HG03103 (cell line): ENCODE measurements at regions not wholly inside any gene's neighbourhood (a gene's known extent, or its start where the extent isn't known, plus 50 kb on each side); places are given as distances from the start of the nearest gene placed in this dataset.

ENCODE experiments used
- ATAC-seq: cut with Tn5 transposase; IDR thresholded peaks from one replicate; pipeline ENCODE4 v1.9.1; 2021; ENCODE audit warnings: low read depth; ENCODE audit not compliant: unreplicated experiment

DNA sequence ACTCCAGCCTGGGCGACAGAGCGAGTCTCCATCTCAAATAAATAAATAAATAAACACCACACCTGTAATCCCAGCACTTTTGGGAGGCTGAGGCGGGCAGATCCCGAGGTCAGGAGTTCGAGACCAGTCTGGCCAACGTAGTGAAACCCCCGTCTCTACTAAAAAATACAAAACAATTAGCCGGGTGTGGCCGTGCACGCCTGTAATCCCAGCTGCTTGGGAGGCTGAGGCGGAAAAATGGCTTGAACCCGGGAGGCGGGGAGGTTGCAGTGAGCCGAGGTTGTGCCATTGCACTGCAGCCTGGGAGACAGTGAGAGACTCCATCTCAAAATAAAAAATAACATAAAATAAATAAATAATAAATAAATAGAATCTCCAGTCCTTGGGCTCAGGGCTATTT is 185.8 kb downstream of the SHOX start:
- ATAC-seq, result no peak

DNA sequence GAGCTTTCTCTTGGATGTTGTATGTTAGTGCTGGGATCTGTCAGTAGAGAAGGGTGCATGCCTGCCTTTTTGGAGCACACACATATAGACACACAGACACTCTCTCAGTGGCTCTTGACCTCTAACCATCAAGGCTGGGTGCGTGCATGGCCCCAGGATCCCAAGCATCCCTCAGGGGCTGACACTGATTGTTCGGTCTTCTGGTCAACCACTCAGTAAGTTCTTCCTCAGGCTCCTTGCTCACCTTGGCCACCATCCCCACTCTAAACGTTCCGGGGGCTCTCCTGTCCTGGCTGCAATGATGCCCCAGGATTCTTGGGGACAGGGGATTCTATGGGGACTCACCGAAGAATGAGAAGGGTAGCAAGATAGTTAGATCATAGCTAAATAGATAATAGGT is 179.6 kb downstream of the SHOX start:
- ATAC-seq, result no peak

DNA sequence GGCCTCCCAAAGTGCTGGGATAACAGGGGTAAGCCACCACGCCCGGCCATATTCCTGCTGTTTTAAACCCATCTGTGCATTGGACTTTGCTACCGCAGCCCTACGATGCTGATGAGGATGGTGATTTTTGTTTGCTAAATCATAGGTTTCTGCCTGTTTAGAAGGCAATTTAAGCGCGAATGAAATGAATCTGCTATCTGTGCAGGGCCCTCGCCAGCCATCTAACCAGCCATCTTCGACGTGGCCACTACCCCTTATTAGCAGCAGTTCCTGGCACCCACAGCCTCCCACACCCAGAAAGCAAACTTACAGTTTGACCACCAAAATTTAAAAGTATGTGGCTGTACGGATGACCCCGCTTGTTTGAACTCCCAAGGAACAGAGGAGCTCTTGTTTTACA is 178.5 kb downstream of the SHOX start:
- no peak for ATAC-seq

DNA sequence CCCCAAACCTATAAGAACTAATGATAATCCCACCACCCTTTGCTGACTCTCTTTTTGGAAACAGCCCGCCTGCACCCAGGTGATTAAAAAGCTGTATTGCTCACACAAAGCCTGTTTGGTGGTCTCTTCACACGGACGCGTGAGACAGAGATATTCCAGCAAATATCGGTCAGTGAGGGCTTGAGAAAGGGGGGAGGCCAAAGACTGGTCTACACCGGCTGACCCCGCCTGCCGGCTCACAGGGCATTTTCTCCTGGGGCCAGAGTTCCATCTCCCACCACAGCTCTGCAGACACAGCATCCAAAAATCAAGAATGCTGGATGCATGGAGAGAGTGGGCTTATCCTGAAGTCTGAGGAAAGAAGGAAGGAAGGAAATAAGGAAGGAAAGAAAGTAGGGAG is 176.0 kb downstream of the SHOX start:
- no peak for ATAC-seq

DNA sequence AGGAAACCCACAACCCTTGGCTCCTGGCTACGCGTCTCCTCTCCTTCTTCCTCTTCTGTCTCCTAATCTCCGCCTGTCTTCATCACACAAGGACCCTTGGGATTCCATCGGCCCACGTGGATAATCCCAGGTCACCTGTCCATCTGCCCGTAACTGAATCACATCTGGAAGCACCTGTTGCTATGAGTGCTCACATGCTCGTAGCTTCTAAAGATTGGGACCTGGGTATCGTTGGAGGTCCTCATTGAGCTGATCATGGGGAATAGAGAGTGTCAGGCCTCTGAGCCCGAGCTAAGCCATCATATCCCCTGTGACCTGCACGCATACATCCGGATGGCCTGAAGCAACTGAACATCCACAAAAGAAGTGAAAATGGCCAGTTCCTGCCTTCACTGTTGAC is 175.4 kb downstream of the SHOX start:
- ATAC-seq, result no peak

DNA sequence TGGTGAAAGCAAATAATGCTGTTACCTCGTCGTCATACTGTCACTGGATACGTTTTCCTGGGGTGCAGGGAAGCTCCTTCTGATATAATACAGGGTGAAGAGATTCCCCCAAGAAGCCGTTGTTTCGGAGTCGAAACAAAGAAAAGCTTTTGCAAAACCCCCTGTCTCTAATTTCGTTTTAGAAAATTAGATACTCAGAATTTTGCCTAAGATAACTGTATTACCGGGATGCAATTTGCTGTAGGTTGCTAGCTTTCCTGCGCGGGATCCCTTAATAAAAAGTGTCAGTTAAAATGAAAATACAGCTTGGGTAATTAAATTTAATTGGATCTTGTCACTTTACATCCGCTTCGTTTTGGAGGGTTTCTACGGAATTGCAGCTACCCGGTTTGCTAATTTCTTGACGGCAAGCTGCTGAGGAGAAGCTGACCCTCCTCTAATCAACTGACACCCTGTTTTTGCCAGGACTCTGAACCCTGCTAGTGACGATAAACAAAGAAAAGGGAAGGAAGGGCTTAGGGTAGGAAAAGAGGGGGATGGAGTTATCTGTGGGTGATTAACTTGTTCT is 174.6 kb downstream of the SHOX start:
- no peak for ATAC-seq

DNA sequence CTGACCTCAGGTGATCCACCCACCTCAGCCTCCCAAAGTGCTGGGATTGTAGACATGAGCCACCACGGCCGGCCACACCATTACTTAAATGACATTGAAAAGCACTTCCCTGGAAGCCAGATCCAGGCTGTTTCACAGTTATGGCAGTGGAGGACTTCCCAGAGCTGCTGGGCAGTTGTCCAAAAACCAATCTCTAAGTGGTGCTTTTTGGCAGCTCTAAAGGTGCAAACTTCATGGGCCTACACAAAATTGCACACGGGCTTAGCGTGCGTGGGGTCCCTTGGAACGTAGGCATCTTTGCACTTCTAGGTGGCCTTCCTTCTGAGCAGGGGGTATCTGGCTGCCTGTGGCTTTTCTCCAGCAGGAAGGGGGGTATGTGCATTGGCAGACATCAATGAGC is 172.3 kb downstream of the SHOX start:
- no peak for ATAC-seq

DNA sequence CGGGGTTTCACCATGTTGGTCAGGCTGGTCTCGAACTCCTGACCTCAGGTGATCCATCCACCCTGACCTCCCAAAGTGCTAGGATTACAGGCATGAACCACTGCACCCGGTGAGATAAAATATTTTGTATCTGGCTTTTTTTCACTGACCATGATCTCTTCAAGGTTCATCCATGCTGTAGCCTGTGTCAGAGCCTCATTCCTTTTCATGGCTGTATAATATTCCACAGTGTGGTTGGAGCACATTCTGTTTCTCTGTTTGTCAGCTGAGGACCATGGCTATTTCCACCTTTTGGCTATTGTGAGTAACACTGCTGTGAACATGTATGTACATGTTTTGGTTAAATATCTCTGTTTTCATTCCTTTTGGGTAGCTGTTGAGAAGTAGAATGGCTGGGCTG is 169.2 kb downstream of the SHOX start:
- ATAC-seq, result no peak

DNA sequence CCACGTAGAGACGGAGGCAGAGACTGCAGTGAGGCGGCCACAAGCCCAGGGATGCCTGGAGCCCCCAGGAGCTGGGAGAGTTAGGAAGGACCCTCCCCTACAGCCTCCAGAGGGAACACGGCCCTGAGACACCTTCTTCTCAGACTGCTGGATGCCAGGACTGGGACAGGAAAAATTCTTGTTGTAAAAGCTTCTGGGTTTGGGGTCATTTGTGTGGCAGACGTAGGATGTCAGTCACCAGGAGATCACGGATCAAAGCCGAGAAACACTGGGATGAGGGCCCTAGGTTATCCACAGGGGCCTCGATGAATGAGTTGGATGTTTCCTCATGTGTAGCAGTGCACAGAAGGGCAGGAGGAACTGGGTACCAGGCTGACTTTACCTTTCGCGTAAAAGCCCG is 163.7 kb downstream of the SHOX start:
- no peak for ATAC-seq

DNA sequence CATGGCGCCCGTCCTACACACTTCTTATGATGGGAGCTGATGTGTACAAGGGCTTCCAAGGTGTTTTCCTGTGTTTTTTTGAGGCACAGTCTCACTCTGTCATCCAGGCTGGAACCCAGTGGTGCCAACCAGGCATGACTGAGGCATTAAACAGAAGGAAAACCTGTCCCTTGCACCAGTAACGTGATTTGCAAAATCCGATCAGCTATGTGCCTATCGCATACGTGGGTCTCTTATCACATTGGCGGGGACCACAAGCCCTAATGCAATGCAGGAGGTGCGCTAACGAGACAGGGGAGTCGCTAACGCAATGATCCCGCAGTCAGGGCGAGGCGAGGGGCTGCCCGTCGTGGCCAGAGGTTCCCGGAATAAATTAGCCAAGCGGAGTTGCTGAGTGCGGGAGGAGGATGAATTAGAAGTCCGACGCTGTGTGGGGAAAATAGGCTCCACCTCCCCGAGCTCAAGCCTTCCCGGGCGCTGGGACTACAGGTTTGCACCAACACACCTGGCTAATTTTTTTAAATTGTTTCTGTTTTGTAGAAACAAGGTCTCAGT is 162.7 kb downstream of the SHOX start:
- ATAC-seq, result no peak

DNA sequence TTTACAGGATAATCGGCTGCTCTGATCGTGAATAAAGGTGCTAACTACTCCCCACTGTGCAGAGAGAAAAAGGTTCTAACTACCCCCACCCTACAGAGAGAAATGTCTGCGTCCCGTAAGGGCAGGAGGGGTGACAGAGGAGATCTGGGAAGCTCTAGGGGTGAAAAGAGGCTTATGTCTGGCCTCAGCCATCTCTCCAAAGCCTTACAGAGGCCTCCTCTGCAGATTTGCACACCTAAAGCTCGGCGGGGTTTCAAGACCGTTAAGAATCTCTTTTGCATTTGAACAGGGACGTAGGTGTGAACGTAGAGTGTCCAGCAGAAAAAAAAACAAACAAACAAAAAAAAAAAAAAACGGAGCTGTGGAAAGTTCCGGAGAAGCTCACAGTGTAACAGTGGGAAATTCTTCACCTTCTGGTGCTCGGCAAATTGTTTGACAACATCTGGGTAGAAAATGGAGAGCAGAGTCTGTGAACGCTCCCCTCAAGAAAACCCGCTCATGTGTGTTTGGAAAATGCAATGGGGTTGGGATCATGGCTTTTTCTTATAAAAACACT is 161.0 kb downstream of the SHOX start:
- ATAC-seq, result no peak

DNA sequence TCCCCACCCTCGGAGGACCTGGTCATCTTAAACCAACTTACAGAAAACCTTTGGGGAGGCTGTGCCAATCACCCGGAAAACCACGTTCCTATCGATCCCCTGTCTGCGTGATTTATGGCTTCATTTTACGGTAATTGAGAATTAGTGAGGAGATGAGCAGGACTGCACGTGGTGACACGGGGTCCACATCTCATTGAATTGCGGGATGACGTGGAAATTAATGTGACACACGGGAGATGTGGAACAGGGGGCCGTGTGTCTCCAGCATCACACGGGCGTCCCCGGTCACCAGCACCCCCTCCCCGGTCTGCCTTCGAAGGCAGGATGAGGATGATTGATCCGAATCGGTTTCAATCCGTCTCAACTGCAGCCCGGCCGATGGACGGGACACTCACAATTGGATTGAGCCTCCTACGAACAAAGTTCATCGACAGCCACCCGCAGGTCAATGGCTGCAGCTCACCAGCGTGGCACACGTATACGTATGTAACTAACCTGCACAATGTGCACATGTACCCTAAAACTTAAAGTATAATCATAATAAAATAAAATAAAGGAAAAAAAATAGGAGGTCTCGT is 160.3 kb downstream of the SHOX start:
- no peak for ATAC-seq

DNA sequence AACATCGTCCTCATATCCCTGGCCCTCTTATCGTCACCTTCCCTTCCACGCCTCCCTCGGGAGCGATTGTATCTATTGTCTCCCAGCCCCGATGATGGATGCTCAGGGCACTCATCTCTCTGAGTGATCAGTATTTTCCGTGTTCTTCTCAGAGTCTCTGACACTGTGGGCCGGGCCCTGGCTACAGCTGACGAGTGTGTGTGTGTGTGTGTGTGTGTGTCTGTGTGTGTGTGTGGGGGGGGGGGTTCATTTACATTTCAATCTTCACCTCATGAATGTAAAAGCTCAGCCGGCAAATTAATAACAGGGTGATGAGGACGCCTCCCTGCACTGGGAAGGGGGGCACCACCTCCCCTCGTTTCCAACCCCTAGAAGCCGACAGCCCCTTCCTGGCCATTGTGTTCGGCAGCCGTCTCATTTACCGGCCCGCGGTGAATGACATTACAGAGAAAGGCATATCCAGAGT is 159.5 kb downstream of the SHOX start:
- ATAC-seq, result no peak

DNA sequence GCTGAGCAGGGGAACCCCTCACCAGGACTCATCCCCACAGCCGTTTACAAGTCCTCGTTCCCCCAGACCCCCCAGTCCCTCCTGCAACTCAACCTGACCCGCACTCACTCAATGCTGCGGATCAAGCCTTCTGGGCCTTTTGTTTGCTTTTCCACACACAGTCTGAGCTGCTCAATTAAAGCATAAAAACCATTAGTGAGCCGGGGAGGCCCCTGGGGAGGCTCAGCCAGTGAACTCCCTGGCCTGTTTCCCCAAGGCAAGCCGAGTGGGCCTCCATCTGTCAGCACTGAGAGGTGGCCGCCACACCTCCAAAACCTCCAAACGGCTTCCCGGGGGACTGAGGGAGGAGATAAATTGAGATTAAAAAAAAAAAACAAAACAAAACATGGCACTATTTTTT is 158.5 kb downstream of the SHOX start:
- no peak for ATAC-seq

DNA sequence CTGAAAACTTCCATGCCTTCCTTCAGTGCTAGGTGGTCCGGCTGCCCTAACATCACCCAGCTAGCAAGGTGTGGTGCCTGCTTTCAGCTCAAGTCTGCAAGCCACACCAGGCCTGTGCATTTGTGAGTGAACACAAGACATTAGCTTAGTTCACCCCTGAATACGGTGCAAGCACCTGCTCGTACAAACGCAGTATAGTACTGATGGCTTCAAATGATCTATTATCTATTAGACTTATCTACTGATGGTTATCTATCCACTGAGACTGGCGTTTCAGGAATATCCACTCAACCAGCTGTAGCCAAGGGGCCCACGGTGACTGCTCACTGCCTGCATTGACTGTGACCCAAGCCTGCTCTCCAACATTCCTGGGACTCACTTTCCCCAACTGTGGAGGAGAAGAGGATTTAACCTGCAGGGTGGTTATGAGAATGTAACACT is 155.9 kb downstream of the SHOX start:
- ATAC-seq, result no peak

DNA sequence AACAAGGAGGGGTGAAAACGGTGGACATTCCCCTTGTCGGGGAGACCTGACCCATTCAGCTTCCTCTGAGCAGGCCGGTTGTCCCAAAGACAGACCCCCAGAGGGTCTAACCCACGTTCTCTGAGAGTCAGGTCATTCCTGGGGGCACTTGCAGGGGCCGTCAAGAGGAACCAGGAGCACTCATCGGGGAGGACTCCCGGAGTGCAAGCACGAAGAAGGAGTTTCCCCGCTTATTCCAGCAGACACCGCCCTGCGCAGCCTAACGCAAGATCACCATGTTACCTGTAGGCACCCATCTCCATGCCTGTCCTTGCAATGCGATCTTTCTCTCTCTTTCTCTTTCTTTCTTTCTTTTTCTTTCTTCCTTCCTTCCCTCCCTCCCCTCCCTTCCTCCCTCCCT is 154.2 kb downstream of the SHOX start:
- ATAC-seq, result no peak

DNA sequence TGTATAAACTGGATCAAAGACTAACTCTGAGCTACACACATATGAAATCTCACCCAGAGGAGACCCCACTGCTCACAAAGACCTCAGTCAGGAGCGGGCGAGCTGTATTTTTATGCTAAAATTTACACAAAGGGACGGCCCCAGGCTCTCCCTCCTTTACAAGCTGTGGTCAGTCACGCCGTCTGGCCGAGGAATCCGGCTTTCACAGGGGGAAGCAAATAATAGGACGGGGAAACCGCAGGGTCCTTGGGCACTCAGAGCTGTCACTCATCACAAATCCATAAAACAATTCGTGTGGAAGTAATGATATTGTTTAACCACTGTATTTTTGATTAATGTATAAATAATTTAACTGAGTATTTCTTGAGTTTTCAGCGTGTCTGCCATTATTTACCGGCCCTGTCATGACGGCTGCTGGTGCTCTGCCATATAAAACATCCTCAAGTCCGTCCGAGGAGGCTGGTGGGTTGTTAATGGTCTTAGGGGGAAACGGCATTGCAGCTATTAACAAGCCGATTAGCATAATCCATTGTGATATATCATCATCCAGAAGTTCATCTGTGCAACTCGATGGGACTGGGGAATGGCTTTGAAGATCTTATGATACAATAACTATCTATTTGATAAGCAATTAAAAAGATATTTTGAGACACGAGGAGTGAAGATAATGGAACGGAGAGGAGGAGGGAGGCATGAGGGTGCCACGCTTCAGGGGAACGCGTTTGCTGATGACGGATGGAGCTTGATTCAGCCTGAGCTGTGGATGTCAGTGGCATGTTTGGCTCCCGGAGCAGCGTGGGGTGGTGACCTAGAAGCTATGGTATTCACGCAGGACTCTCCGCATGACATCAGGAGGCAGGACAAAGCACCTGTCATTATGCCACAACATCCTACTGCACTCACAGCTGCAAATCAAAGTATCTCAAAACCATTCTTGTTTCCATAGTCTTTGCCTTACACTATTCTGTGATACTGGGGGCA is 150.9 kb downstream of the SHOX start:
- no peak for ATAC-seq

DNA sequence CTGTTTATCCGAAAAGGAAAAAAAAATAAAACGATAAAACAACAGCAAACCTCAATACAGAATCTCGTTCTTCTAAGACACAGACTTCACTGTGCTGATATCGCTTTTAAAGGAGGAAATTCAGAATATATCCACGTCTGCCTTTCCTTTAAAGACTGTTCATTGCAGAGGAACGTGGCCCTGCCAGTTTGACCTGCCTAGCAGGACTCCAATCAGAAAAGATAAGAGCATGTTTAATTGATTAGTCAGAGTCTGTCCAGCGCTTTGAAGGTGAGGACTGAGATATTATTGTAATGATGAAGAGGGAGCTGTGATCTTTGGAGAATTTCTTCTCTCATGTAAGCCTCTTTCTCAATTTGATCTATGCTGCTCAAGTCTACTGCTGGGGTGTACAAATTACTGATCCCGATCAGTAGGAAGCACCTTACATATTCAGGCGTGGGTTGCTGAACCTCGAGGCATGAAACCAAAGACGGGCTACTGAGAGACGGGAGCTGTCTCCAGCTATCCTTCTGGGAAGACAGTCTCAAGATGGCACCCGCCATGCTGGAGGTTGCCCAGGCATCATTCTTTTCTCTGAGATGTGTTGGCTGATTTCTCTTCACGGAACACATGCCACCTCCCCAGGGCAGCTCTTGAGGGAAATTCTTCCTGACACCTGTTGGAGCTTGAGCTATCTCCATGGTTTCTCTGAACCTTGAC is 146.1 kb downstream of the SHOX start:
- ATAC-seq, result no peak

DNA sequence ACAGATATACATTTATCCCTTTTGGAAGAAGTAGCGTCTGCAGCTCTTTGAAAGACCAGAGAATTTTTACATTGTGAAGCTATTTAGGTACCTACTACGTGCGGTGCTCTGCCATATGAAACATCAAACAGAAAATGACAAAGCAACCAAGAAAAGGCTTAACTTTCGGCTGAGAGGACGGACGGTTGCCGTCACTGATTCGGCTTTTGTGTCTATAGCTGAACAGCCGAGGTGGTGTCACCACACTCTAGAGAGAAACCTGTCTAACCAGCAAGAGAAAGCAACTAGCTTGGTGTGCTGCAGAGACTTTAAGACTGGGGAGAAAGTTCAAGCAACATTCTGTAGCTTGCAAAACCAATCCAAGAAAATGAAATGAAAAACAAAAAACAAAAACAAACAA is 145.5 kb downstream of the SHOX start:
- ATAC-seq, result no peak

DNA sequence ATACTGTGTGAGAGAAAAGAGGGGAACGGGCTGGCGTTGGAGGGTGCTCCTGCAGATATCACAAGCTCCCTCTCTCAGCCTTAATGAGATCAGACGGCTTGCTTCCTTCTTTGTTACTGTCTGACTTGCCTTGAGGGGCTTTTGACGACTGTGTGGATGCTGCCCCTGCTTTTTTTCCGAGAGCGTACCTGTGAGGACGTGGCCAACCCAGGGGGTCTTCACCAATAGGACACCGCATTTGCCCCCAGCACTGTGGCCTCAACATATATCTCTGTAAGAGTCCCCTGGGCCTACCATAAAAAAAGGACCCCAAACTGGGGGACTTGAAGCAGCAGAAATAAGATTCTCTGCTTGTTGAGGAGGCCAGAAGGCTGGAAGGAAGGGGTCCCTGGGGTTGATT is 143.9 kb downstream of the SHOX start:
- ATAC-seq, result no peak
